Effector memory CD8-positive, alpha-beta T cell (primary cell): ENCODE measurements at regions not wholly inside any gene's neighbourhood (a gene's known extent, or its start where the extent isn't known, plus 50 kb on each side); places are given as distances from the start of the nearest gene placed in this dataset.

Experiments used
- ATAC-seq: fragments of 150-1000 bp; cut with Tn5 transposase; replicated peaks from 2 replicates; pipeline ENCODE4 v1.10.0; 2021; ENCODE audit warnings: mild to moderate bottlenecking, moderate library complexity
- DNase-seq, 3 experiments: peaks; one replicate each; pipeline ENCODE4 v3.0.0; 2021
- H3K27ac Mint-ChIP-seq, 2 donors: one replicate each; pipeline ENCODE4 v1.8.0; 2022; ENCODE audit warnings: mild to moderate bottlenecking in 2 of 2, mixed read lengths in 2 of 2, moderate library complexity in 2 of 2
- H3K27me3 Mint-ChIP-seq, 2 donors: one replicate each; pipeline ENCODE4 v1.8.0; 2022; ENCODE audit warnings: mixed read lengths in 2 of 2
- H3K36me3 Mint-ChIP-seq: one replicate; pipeline ENCODE4 v1.8.0; 2022; ENCODE audit warnings: mild to moderate bottlenecking, moderate library complexity, mixed read lengths; ENCODE audit not compliant: insufficient read depth
- H3K4me1 Mint-ChIP-seq, 2 donors: one replicate each; pipeline ENCODE4 v1.8.0; 2022; ENCODE audit warnings: low read depth in 2 of 2, mixed read lengths in 2 of 2
- H3K4me3 Mint-ChIP-seq, 2 donors: one replicate each; pipeline ENCODE4 v1.8.0; 2022; ENCODE audit warnings: mild to moderate bottlenecking in 2 of 2, mixed read lengths in 2 of 2, moderate library complexity in 2 of 2
- H3K9me3 Mint-ChIP-seq, 2 donors: one replicate each; pipeline ENCODE4 v1.8.0; 2022; ENCODE audit warnings: mixed read lengths in 2 of 2

GRCh38 chr9:95778957-95779356 lies 96.5 kb upstream of the ERCC6L2 start:
- peaks cover 10 to 13% of the 10 kb centered on the region in 2 donors for H3K27me3 Mint-ChIP-seq
- no peaks in the 10 kb centered on the region for H3K36me3 Mint-ChIP-seq
- H3K4me1 Mint-ChIP-seq: no peaks in the 10 kb centered on the region
- no peak overlapping the region for H3K4me3 Mint-ChIP-seq
- DNase-seq (no peak), ATAC-seq (no peak)
- H3K9me3 Mint-ChIP-seq: no peaks in the 10 kb centered on the region
- no peak overlapping the region for H3K27ac Mint-ChIP-seq

- H3K36me3 Mint-ChIP-seq: peaks cover 3% of the 10 kb centered on the region
- peaks cover 16% of the 10 kb centered on the region in 2 donors for H3K27me3 Mint-ChIP-seq
- H3K27ac Mint-ChIP-seq: no peak overlapping the region
- H3K4me3 Mint-ChIP-seq: no peak overlapping the region
- DNase-seq: no peak
- no peaks in the 10 kb centered on the region for H3K9me3 Mint-ChIP-seq
- H3K4me1 Mint-ChIP-seq: peaks cover 0 to 4% of the 10 kb centered on the region in 2 donors
- ATAC-seq: no peak
Measured at GRCh38 chr9:95777136-95777535, 98.4 kb upstream of the ERCC6L2 start.

GRCh38 chr9:95776176-95776575 lies 99.3 kb upstream of the ERCC6L2 start:
- Mint-ChIP-seq H3K27me3 (peaks cover 22 to 26% of the 10 kb centered on the region in 2 donors), H3K4me3 (no peak overlapping the region), H3K4me1 (peaks cover 0 to 8% of the 10 kb centered on the region in 2 donors), H3K9me3 (no peaks in the 10 kb centered on the region), H3K36me3 (peaks cover 3% of the 10 kb centered on the region), H3K27ac (no peak overlapping the region)
- ATAC-seq (no peak), DNase-seq (no peak)

GRCh38 chr9:95775191-95775590 lies 100.3 kb upstream of the ERCC6L2 start:
- Mint-ChIP-seq H3K9me3 (no peaks in the 10 kb centered on the region), H3K27me3 (peaks cover 32 to 36% of the 10 kb centered on the region in 2 donors), H3K4me1 (peaks cover 0 to 8% of the 10 kb centered on the region in 2 donors), H3K27ac (no peak overlapping the region), H3K36me3 (peaks cover 3% of the 10 kb centered on the region), H3K4me3 (no peak overlapping the region)
- DNase-seq (no peak), ATAC-seq (no peak)

- H3K27ac Mint-ChIP-seq: peak overlapping the region in 1 of 2 donors; percentile 89
- ATAC-seq (no peak), DNase-seq (no peak)
- peaks cover 0 to 8% of the 10 kb centered on the region in 2 donors for H3K4me1 Mint-ChIP-seq
- H3K4me3 Mint-ChIP-seq: peak overlapping the region in 1 of 2 donors; percentile 70
- H3K27me3 Mint-ChIP-seq: peaks cover 42 to 46% of the 10 kb centered on the region in 2 donors
- H3K36me3 Mint-ChIP-seq: peaks cover 3% of the 10 kb centered on the region
- H3K9me3 Mint-ChIP-seq: no peaks in the 10 kb centered on the region
Measured at GRCh38 chr9:95773053-95773418, 102.5 kb upstream of the ERCC6L2 start.

- no peaks in the 10 kb centered on the region for H3K9me3 Mint-ChIP-seq
- ATAC-seq (peak; percentile 92), DNase-seq (peak in 2 of 3 experiments; percentile 29 to 37)
- peaks cover 0 to 8% of the 10 kb centered on the region in 2 donors for H3K4me1 Mint-ChIP-seq
- peaks cover 42 to 46% of the 10 kb centered on the region in 2 donors for H3K27me3 Mint-ChIP-seq
- peak overlapping the region in 1 of 2 donors; percentile 89 for H3K27ac Mint-ChIP-seq
- peaks cover 3% of the 10 kb centered on the region for H3K36me3 Mint-ChIP-seq
- H3K4me3 Mint-ChIP-seq: peak overlapping the region in 1 of 2 donors; percentile 70
Measured at GRCh38 chr9:95772320-95773052, 103.0 kb upstream of the ERCC6L2 start.

- Mint-ChIP-seq H3K4me3 (peak overlapping the region in 1 of 2 donors; percentile 70), H3K4me1 (peaks cover 0 to 8% of the 10 kb centered on the region in 2 donors), H3K9me3 (no peaks in the 10 kb centered on the region), H3K27ac (no peak overlapping the region), H3K36me3 (peaks cover 3% of the 10 kb centered on the region), H3K27me3 (peaks cover 42 to 46% of the 10 kb centered on the region in 2 donors)
- DNase-seq (no peak), ATAC-seq (no peak)
Measured at GRCh38 chr9:95771556-95772246, 103.8 kb upstream of the ERCC6L2 start.

- H3K27me3 Mint-ChIP-seq: peaks cover 42 to 46% of the 10 kb centered on the region in 2 donors
- ATAC-seq: no peak
- no peak for DNase-seq
Measured at GRCh38 chr9:95770653-95771131, 104.8 kb upstream of the ERCC6L2 start.

GRCh38 chr9:95769909-95770433 lies 105.5 kb upstream of the ERCC6L2 start:
- Mint-ChIP-seq H3K36me3 (peaks cover 3% of the 10 kb centered on the region), H3K27me3 (peaks cover 37 to 44% of the 10 kb centered on the region in 2 donors), H3K4me1 (peaks cover 0 to 8% of the 10 kb centered on the region in 2 donors), H3K27ac (no peak overlapping the region), H3K9me3 (no peaks in the 10 kb centered on the region), H3K4me3 (no peak overlapping the region)
- no peak for DNase-seq
- no peak for ATAC-seq

More at GRCh38 chr9:95770653-95771131, 104.8 kb upstream of the ERCC6L2 start:
- Mint-ChIP-seq H3K36me3 (peaks cover 3% of the 10 kb centered on the region), H3K4me1 (peaks cover 0 to 8% of the 10 kb centered on the region in 2 donors), H3K9me3 (no peaks in the 10 kb centered on the region), H3K27ac (no peak overlapping the region), H3K4me3 (no peak overlapping the region)

GRCh38 chr9:95769473-95769872 lies 106.0 kb upstream of the ERCC6L2 start:
- Mint-ChIP-seq H3K27me3 (peaks cover 32 to 40% of the 10 kb centered on the region in 2 donors), H3K36me3 (peaks cover 3% of the 10 kb centered on the region), H3K9me3 (no peaks in the 10 kb centered on the region), H3K4me3 (no peak overlapping the region), H3K4me1 (peaks cover 0 to 8% of the 10 kb centered on the region in 2 donors), H3K27ac (no peak overlapping the region)
- DNase-seq (no peak), ATAC-seq (no peak)

GRCh38 chr9:95766906-95767305 lies 108.6 kb upstream of the ERCC6L2 start:
- Mint-ChIP-seq H3K4me1 (peaks cover 6 to 13% of the 10 kb centered on the region in 2 donors), H3K36me3 (peaks cover 2% of the 10 kb centered on the region), H3K4me3 (no peak overlapping the region), H3K27me3 (peaks cover 26 to 28% of the 10 kb centered on the region in 2 donors), H3K9me3 (no peaks in the 10 kb centered on the region), H3K27ac (no peak overlapping the region)
- ATAC-seq (no peak), DNase-seq (no peak)

GRCh38 chr9:95764533-95765319 lies 110.8 kb upstream of the ERCC6L2 start:
- H3K4me1 Mint-ChIP-seq: peaks cover 6 to 10% of the 10 kb centered on the region in 2 donors
- DNase-seq (no peak), ATAC-seq (no peak)
- no peak overlapping the region for H3K27ac Mint-ChIP-seq
- no peaks in the 10 kb centered on the region for H3K9me3 Mint-ChIP-seq
- no peak overlapping the region for H3K4me3 Mint-ChIP-seq
- peaks cover 6% of the 10 kb centered on the region in 2 donors for H3K27me3 Mint-ChIP-seq
- peaks cover 2% of the 10 kb centered on the region for H3K36me3 Mint-ChIP-seq

GRCh38 chr9:95763983-95764382 lies 111.5 kb upstream of the ERCC6L2 start:
- Mint-ChIP-seq H3K9me3 (no peaks in the 10 kb centered on the region), H3K27me3 (no peaks in the 10 kb centered on the region), H3K36me3 (peaks cover 2% of the 10 kb centered on the region), H3K4me3 (no peak overlapping the region), H3K27ac (no peak overlapping the region), H3K4me1 (peaks cover 6 to 10% of the 10 kb centered on the region in 2 donors)
- DNase-seq: no peak
- ATAC-seq: no peak
